ENCODE measurements at regions not wholly inside any gene's neighbourhood (a gene's known extent, or its start where the extent isn't known, plus 50 kb on each side); places are given as distances from the start of the nearest gene placed in this dataset.

DNA sequence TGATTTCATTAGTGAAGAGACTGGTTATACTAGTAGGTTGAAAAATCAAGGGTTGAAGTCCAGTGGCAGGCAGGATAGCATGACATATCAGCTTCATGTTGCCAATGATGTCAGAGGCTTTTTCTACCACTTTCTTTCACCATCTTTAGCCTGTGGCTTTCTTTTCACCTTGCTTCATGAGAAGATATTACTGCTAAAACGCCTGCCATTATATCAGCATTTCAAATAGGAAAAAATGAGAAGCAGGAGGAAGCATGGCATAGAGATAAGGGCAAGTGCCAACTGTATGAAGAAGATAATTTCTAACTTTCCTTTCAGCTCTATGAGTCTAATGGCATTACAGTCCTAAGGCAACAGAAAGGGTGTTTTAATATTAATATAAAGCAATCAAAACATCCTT lies 270.2 kb upstream of the SYT4 start:
- H3K36me3 ChIP-seq (replicated peaks in 1 of 2; ENCODE audit: control extremely low read depth in 1 of 2, control insufficient read depth in 1 of 2, extremely low read depth in 1 of 2, insufficient read depth in 2 of 2, low read length in 1 of 2): no peaks in the 10 kb centered on the region
- H3K4me1 ChIP-seq (ENCODE audit: control insufficient read depth in 2 of 2, insufficient read depth in 2 of 2, low read length in 2 of 2): no peaks in the 10 kb centered on the region
- intact Hi-C loops (cut with micrococcal nuclease): no loop called here
- no peak overlapping the region for H2AFZ ChIP-seq (ENCODE audit: insufficient read depth, low read depth, low read length, poor library complexity, severe bottlenecking)
- H3K79me2 ChIP-seq (ENCODE audit: control insufficient read depth, insufficient read depth, low read length): no peaks in the 10 kb centered on the region
- Mint-ChIP-seq H3K27me3 (no peaks in the 10 kb centered on the region), H3K27ac (no peak overlapping the region), H3K4me1 (no peaks in the 10 kb centered on the region), H3K9me3 (ENCODE audit: insufficient read depth) (peaks cover 8% of the 10 kb centered on the region), H3K4me3 (no peak overlapping the region)
- no peak for TF ChIP-seq EZH2 (IDR thresholded peaks at IDR 0.05; ENCODE audit: borderline replicate concordance, insufficient read depth, low read depth, low read length, poor library complexity, severe bottlenecking)
- TF ChIP-seq, protein P1, sequence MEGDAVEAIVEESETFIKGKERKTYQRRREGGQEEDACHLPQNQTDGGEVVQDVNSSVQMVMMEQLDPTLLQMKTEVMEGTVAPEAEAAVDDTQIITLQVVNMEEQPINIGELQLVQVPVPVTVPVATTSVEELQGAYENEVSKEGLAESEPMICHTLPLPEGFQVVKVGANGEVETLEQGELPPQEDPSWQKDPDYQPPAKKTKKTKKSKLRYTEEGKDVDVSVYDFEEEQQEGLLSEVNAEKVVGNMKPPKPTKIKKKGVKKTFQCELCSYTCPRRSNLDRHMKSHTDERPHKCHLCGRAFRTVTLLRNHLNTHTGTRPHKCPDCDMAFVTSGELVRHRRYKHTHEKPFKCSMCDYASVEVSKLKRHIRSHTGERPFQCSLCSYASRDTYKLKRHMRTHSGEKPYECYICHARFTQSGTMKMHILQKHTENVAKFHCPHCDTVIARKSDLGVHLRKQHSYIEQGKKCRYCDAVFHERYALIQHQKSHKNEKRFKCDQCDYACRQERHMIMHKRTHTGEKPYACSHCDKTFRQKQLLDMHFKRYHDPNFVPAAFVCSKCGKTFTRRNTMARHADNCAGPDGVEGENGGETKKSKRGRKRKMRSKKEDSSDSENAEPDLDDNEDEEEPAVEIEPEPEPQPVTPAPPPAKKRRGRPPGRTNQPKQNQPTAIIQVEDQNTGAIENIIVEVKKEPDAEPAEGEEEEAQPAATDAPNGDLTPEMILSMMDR (IDR thresholded peaks at IDR 0.05): no peak
- POLR2A ChIA-PET: no interaction called here
- no CpG with 5 or more reads among the region's 1 CpG for WGBS (ENCODE audit: insufficient coverage)
- DNase-seq (no peak), ATAC-seq (ENCODE audit: low read depth) (no peak)
- CTCF ChIA-PET: no interaction called here
- H3K9ac ChIP-seq (ENCODE audit: low read length): no peak overlapping the region
- no peak overlapping the region for H3K27ac ChIP-seq (ENCODE audit: low read length in 2 of 2)
- H3K4me2 ChIP-seq (replicated peaks; ENCODE audit: low read depth, low read length, poor library complexity, severe bottlenecking): no peak overlapping the region
- H3K9me3 ChIP-seq (ENCODE audit: control extremely low read depth in 1 of 3, control insufficient read depth in 2 of 3, insufficient read depth in 1 of 3, low read length in 2 of 3): peaks cover 0 to 6% (median 0%) of the 10 kb centered on the region in 3 donors
- H3K27me3 ChIP-seq (replicated peaks in 1 of 4; ENCODE audit: control extremely low read depth in 1 of 4, control insufficient read depth in 3 of 4, insufficient read depth in 4 of 4, low read length in 3 of 4): no peaks in the 10 kb centered on the region
- no peaks in the 10 kb centered on the region for H4K20me1 ChIP-seq (ENCODE audit: control insufficient read depth, insufficient read depth, low read length, poor library complexity, severe bottlenecking)
- H3K4me3 ChIP-seq (ENCODE audit: control extremely low read depth in 1 of 5, extremely low read depth in 1 of 5, insufficient read depth in 1 of 5, low read depth in 2 of 5, low read length in 4 of 5): no peak overlapping the region

DNA sequence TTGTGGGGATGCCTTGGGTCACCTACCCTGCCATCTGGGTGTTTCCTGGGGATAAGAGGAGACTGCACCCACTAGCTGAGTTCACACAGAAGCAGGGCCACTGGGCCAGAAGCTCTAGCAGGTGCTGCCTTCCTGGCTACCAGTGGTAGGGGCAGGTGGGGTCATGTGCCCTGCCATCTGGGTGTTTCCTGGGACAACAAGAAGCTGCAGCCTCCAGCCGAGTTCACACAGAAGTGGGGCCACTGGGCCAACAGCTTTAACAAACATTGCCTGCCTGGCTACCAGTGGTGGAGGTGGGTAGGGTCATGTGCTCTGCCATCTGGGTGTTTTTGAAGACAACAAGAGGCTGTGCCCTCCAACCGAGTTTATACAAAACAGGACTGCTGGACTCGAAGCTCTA lies 282.2 kb upstream of the SYT4 start:
- no peak overlapping the region for H3K27ac Mint-ChIP-seq
- Histone ChIP-seq H3K36me3 (replicated peaks in 1 of 2; ENCODE audit: control extremely low read depth in 1 of 2, control insufficient read depth in 1 of 2, extremely low read depth in 1 of 2, insufficient read depth in 2 of 2, low read length in 1 of 2) (no peaks in the 10 kb centered on the region), H3K9ac (ENCODE audit: low read length) (no peak overlapping the region), H4K20me1 (ENCODE audit: control insufficient read depth, insufficient read depth, low read length, poor library complexity, severe bottlenecking) (no peaks in the 10 kb centered on the region), H2AFZ (ENCODE audit: insufficient read depth, low read depth, low read length, poor library complexity, severe bottlenecking) (no peak overlapping the region), H3K79me2 (ENCODE audit: control insufficient read depth, insufficient read depth, low read length) (no peaks in the 10 kb centered on the region), H3K27ac (ENCODE audit: low read length in 2 of 2) (no peak overlapping the region), H3K4me2 (replicated peaks; ENCODE audit: low read depth, low read length, poor library complexity, severe bottlenecking) (no peak overlapping the region), H3K27me3 (replicated peaks in 1 of 4; ENCODE audit: control extremely low read depth in 1 of 4, control insufficient read depth in 3 of 4, insufficient read depth in 4 of 4, low read length in 3 of 4) (no peaks in the 10 kb centered on the region), H3K9me3 (ENCODE audit: control extremely low read depth in 1 of 3, control insufficient read depth in 2 of 3, insufficient read depth in 1 of 3, low read length in 2 of 3) (peaks cover 0 to 11% (median 1%) of the 10 kb centered on the region in 3 donors), H3K4me3 (ENCODE audit: control extremely low read depth in 1 of 5, extremely low read depth in 1 of 5, insufficient read depth in 1 of 5, low read depth in 2 of 5, low read length in 4 of 5) (no peak overlapping the region), H3K4me1 (ENCODE audit: control insufficient read depth in 2 of 2, insufficient read depth in 2 of 2, low read length in 2 of 2) (no peaks in the 10 kb centered on the region)
- H3K4me3 Mint-ChIP-seq: no peak overlapping the region
- DNase-seq (no peak), ATAC-seq (ENCODE audit: low read depth) (no peak)
- POLR2A ChIA-PET: no interaction called here
- CTCF ChIA-PET: interaction anchor here (1.0 kb wide), 1 partner anchor 10 kb away, joined by 3 read pairs; no protein-coding TSS in a partner anchor
- H3K9me3 Mint-ChIP-seq (ENCODE audit: insufficient read depth): peaks cover 5% of the 10 kb centered on the region
- no peak for TF ChIP-seq EZH2 (IDR thresholded peaks at IDR 0.05; ENCODE audit: borderline replicate concordance, insufficient read depth, low read depth, low read length, poor library complexity, severe bottlenecking)
- TF ChIP-seq, protein P1 (IDR thresholded peaks at IDR 0.05): no peak
- WGBS (ENCODE audit: insufficient coverage): 93% methylated on average over 3 of the region's 3 CpGs
- no peaks in the 10 kb centered on the region for H3K4me1 Mint-ChIP-seq
- intact Hi-C loops (cut with micrococcal nuclease): no loop called here
- H3K27me3 Mint-ChIP-seq: peaks cover 3% of the 10 kb centered on the region

Data from B cell (primary cell).